GM19463 (cell line): ENCODE measurements at regions not wholly inside any gene's neighbourhood (a gene's known extent, or its start where the extent isn't known, plus 50 kb on each side); places are given as distances from the start of the nearest gene placed in this dataset.
"Not testable (repeated sequence)": the region's sequence is repeated elsewhere in the genome, so short reads cannot be mapped to it uniquely, and the experiment has no call there.

Experiments
- ATAC-seq: cut with Tn5 transposase; IDR thresholded peaks from one replicate; pipeline ENCODE4 v1.9.1; 2021; ENCODE audit warnings: mild to moderate bottlenecking, moderate library complexity; ENCODE audit not compliant: unreplicated experiment

DNA sequence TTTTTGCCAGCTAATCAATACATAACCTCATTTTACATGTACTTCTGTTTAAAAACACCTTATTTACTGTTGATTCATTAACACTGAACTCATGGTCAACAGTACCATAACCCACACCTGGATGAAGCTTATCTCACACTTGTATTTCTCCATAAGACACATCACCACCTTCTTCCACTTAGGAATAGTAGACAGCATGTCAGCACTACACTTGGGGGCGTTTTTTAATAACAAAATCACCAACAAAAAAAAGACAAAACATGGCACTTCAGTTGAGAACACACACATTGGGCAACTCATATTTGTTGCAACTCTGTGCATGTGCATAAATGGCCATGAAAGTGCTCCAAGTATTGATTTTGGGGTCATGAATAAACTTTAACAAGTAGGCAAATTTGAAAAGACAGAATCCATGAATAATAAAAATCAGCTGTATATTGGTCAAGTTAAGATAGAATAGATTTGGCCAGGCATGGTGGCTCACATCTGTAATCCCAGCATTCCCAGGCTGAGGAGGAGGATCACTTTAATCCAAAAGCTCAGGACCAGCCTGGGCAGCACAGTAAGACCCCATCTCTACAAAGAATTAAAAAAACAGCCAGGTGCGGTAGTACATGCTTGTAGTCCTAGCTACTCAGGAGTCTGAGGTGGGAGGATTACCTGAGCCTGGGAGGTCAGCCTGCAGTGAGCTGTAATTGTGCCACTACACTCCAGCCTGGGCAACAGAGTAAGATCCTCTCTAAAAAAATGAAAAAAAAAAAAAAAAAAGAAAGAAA, 84.4 kb upstream of the SRD5A2 start:
- ATAC-seq: no peak

DNA sequence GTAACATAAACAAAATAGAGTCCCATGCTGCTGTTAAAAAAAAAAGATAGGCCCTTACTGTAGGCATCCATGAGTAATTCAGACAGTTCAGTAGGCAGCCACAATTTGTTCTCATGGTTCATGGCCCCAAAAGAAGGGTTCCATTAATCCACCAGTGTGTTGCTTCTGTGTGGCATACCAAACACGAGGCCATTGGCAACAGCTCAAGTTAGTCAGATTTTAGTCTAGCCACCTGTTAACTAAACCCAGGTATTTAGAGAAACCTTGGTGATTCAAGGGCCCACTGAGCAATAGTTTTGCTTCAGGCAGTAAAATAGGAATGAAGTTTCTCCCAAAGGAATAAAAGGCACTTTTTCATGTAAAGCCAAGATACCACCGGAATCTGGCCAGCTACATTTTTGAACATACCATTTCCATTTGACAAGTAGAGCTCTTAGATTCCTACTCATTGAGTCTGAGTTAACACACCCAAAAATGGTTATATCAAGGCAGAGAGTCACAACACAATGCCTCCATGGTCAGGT, 80.1 kb upstream of the SRD5A2 start:
- ATAC-seq: no peak

DNA sequence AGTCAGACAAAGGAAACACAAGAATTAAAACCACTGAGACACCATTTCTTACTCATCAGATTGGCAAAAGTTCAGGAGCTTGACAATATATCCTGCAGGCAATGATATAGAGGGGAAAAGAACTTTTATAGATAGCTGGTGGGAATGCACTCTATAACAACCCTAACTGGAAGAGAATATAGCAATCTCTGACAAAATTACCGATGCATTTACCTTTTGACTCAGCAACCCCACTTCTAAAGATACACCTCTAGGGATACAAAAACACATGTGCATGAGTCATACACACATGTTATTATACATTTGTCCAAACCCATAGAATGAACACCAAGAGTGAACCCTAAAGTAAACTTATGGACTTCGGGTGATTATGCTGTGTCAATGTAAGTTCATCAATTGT, 79.4 kb upstream of the SRD5A2 start:
- ATAC-seq: no peak

DNA sequence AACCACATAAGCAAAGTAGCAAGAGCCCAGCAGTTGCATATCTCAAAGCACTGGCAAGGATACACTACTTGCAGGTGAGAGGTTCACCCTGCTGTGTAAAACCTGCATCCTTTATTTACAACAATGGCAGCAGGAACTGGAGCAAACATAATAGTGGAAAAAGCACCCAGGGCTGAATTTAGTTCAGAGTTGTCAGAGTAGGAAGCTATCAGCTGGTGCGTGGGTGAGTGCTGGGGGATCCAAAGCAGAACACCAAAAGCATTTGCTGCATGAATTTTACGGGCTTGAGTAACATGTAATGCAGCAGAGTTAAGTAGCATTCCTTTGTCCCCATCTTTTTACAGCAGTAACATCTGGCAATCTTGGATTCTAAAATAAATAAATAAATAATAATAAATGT, 73.5 kb upstream of the SRD5A2 start:
- ATAC-seq: no peak

DNA sequence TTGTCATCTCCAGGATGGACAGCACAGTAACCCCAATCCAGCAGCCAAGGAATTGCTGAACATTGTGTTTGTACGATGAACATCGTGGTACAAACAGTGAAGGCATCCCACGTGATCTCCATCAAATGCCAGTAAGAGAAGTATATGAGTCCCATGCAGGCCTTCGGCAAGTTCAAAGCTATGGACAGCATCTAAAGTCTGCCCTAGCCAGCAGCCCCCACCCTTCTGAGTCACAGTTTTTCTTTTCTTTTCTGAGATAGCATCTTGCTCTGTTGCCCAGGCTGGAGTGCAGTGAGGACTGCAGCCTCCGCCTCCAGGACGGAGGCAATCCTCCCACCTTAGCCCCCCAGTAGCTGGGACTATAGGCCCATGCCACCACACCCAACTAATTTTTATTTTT, 71.0 kb upstream of the SRD5A2 start:
- no peak for ATAC-seq

DNA sequence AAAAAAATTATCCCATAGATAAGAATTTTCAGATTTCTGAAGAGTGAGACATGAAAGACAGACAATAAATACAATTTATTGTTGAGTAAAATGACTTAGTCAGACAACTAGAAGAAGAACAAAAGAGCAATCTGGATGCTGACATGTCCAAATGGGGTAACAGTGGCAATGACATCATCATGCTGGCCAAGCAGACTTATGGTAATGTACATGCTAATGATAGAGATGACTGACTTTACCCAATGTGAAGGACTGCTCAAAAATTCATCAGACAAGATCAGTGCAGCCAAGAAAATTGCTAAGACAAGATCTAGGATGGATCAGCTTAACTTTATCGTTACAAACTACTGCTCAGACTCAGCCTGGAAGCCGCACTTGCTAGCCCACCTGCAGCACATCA, 70.5 kb upstream of the SRD5A2 start:
- ATAC-seq: no peak

DNA sequence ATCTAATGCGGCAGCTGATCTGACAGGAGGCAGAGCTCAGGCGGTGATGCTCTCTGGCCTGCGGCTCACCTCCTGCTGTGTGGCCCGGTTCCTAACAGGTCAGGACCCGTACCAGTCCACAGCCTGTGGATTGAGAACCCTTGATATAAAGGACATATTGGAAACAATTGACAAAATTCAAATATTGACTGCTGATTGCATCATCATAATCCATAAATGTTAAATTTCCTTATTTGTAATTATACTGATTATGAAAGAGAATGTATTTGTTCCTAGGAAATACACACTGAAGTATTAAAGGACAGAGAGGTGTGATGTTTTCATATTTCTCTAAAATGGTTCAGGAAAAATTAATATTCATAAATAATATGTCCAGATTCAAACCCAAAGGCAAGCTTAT, 63.8 kb upstream of the SRD5A2 start:
- no peak for ATAC-seq

DNA sequence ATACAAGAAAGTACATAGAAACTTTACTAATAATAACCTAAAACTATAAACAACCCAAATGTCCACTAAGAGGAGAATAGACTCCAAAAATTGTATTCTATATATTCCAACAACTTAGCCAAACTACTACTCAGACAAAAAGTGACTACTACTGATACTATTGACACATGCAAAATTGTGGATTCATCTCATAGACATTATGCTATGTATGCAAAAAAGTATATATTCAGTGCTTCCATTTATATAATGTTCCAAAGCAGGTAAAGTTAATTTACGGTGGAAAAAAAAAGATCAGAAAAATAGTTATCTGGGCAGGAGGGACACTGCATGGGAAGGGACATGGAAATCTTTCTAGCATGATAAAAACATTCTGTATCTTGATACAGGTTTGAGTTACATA, 62.0 kb upstream of the SRD5A2 start:
- ATAC-seq: no peak

DNA sequence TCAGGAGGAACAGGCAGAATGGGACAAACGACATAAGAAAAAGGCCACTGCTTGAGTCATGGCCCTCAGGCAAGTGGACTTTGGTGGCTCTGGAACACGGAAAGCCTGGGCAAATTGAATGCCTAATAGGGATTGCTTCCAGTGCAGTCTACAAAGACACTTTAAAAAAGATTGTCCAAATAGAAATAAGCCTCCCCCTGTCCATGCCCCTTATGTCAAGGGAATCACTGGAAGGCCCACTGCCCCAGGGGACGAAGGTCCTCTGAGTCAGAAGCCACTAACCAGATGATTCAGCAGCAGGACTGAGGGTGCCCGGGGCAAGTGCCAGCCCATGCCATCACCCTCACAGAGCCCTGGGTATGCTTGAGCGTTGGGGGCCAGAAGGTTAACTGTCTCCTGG, 51.5 kb upstream of the SRD5A2 start:
- not testable (repeated sequence) for ATAC-seq
